C1 segment of cervical spinal cord (tissue), 14 donors: ENCODE measurements at regions not wholly inside any gene's neighbourhood (a gene's known extent, or its start where the extent isn't known, plus 50 kb on each side); places are given as distances from the start of the nearest gene placed in this dataset.
"Not testable (repeated sequence)": the region's sequence is repeated elsewhere in the genome, so short reads cannot be mapped to it uniquely, and the experiment has no call there.

ENCODE experiments used
- DNase-seq, 14 donors: peaks; one replicate each; lab custom pipeline; 2025; lab: John Stamatoyannopoulos, UW

- no peak for DNase-seq
Measured at GRCh38 chr1:3992103-3992556, 92.1 kb upstream of the C1orf174 start.

- no peak for DNase-seq
Measured at GRCh38 chr1:3992746-3993145, 92.7 kb upstream of the C1orf174 start.

DNA sequence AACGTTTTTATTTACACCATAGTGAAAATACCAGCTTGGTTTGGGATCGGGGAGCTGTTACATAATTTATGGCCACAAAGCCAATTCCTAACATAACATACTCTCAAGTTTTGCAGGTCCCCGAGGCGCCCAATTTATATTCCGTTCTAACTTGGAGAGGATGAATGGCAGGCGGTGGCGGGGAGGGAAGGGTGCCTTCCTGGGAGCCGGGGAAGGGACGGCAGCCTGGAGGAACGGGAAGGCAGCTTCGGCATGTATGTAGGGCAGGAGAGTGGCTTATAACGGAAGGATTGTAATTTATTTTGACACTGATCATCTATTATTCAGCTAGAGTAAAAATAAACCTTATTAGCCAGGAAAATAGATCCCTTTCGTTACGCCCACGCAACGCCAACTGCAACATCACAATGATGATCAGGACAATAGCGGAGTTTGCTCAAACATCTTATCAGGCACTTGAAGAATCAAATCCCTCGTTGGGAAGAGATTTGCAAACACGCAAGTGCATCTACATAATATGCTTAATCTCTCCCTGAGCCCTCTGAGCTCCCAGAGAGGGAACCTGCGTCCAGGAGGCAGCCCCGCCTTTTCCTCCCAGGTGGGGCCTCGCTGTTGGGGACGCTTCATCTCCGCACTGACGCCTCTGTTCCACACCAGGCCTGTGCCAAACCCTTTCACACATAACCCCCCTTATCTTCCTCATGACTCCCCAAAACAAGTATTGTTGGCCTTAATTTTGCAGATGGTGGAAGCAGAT, 93.7 kb upstream of the C1orf174 start:
- no peak for DNase-seq

DNA sequence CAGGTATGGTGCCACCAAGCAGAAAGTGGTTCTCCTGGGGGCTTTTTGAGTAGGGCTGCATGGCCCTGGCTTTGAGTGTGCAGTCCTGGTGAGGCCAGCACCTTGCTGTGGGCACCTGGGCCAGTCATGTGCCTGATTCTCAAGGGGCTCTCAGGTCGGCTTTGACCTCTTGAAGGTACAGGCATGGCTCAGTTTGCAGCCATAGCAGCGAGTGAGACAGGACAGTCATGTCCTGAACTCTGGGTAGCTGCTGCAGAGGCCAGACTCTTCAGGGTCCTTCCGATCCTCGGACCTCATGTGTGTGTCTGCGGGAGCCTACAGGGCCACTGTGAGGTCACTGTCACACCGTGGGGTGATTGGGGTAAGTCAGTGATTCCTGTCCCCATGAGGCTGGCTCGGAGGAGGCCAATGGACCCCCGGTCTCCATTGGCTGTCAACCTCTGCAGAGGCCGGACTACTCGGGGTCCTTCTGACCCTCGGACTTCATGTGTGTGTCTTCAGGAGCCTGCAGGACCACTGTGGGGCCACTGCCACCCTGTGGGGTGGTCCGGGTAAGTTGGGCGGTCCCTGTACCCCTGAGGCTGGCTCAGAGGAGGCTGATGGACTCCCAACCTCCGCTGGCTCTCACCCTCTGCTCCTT, 95.2 kb upstream of the C1orf174 start:
- DNase-seq, result no peak

GRCh38 chr1:3996846-3997705, 97.0 kb upstream of the C1orf174 start:
- DNase-seq, result no peak

DNA sequence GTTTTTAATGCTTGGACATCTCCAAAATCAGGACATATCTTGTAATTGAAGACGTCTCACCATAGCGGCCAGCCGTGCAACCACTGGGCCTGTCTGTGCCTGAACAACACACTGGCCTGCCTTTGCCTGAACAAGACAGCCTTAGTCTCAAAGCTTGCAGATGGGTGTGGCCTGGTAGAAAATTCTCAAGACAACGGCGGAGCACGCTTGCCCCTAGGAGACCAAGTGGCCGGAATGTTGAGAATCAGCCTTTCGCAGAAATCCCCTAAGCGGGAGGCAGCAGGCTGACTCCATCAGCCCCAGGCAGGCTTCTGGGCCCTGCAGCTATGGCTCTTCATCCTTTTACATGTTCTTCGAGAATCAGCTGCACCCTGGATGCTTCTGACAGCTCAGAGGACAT, 98.0 kb upstream of the C1orf174 start:
- no peak for DNase-seq

- DNase-seq, result not testable (repeated sequence)
Measured at GRCh38 chr1:3999514-3999913, 99.4 kb upstream of the C1orf174 start.

GRCh38 chr1:3999941-4000735, 100.1 kb upstream of the C1orf174 start:
- no peak for DNase-seq

- no peak for DNase-seq
Measured at GRCh38 chr1:4000811-4001251, 100.8 kb upstream of the C1orf174 start.

DNA sequence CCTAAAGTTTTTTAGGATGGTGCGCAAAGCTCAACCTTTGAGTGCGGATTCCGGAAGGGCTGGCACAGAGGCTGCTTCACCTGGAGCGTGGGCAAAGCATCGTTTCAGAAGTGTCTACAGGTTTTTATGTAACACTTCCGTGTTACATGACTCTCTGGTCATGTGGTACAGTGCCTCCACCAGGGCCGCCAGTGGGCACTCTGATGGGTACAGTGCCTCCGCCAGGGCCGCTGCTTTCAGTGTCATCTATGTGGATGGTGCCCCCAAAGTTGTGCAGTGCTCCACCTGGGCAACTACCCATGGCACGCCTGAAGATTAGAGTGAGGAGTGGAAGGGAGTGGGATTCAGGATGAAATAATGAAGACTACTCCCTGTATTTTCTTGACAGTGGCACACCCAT, 101.4 kb upstream of the C1orf174 start:
- no peak for DNase-seq

DNA sequence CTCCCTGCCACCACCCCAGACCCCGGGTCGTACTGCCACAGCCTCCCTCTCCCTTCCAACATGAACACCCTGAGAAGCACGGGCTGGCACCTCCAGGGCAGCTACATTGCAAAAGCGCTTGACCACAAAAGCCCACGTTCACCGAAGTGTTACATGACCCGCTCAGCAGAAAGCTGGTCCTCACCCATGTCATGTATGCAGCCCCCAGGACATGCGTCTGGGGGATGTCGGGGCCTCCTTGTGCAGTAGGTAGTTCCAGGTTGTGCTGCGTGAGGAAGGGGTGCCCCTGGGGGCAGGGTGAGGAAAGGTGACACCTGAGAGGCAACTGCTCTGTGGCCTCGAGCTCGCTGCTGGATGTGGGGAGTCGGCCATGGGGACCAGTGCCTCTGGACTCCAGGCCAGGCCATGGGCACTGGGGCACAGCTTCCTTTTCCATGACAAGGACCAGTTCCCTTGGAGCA, 102.0 kb upstream of the C1orf174 start:
- no peak for DNase-seq

- no peak for DNase-seq
Measured at GRCh38 chr1:4002741-4003140, 102.7 kb upstream of the C1orf174 start.

DNA sequence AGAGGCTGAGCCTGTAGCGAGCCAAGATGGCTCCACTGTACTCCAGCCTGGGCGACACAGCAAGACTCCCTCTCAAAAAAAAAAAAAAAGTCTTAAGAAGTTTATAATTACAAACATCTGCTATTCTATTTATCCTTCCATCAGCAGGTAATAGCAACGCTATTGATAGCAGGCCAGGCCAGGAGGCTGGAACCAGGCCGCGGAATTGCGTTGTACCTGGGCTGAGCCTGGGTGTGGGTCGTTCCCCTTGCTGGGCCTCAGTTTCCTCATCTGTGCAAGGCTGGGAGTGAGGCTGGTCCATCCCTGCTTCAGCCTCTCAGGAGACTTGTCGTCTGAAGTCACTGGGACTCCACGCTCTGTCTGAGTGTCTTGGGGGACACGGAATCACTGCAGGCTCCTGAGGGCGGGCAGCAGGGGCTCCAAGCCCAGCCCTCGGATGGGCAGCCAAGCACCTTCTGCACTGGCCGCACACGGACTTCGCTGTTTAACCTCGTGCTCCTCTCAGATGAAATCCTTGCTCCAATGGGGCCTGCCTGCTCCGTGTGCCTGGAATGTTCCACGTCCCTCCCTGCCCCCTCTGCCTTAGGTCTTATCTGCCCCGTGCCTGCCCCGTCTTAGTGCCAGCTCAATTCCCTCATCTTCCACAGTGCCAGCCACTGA, 103.9 kb upstream of the C1orf174 start:
- DNase-seq, result no peak

DNA sequence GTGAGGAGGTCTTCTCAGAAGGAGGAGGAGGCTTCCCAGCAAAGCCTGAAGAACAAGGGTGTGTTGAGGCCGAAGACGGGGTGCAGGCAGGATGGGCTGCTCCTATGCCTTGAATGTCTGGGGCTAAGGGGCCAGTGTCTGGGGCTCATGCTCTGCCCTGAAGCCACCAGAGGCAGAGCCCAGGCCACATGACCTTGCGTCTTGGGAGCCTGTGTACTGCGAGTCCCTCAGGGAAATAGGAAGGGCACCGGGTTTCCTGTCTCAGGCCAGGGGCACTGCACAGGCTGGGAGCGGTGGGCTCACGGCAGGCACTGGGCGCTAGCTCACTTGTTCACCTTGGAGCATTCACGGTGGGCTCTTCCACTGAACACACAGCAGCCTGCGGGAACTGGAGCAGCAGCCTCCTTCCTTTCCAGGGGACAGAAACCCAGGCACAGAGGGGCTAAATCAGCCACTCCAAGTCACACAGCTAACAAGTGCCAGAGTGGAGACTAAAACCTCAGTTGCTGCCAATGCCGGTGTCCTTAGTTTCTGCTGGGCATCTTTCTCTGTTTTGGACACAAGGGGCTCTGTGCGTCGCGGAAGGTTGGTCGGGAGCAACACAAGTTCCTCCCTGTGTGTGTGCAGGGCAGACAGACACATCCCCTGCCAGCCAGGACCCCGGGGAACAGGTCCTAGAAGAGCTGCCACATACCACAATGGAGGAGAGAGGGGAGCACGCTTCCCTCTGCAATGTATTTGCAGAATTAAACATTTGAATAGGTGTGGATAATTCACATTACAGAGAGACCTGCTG, 104.8 kb upstream of the C1orf174 start:
- DNase-seq, result no peak

- DNase-seq, result no peak
Measured at GRCh38 chr1:4005431-4005830, 105.4 kb upstream of the C1orf174 start.

DNA sequence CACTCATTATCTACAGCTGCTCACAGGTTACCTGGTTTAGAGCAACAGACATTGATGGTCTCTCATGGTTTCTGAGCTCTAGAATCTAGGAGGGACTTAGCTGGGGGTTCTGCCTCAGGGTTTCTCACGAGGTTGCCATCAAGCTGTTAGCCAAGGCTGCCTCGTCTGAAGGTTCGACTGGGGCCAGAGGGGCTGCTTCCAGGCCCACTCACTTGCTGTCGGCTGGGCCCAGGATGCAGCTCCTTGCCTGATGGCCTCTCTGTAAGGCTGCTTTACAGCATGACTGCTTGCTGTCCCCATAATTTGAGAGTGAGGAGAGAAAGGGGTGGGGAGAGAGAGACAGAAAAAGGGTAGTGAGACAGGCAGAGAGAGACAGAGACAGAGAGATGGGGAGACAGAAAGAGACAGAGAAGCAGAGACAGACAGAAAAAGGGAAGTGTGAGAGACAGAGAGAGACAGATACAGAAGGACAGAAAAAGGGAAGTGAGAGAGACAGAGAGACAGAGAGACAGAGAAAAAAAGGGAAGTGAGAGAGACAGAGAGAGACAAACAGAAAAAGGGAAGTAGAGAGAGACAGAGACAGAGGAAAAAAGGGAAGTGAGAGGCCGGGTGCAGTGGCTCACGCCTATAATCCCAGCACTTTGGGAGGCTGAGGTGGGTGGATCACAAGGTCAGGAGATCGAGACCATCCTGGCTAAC, 106.8 kb upstream of the C1orf174 start:
- DNase-seq, result no peak

DNA sequence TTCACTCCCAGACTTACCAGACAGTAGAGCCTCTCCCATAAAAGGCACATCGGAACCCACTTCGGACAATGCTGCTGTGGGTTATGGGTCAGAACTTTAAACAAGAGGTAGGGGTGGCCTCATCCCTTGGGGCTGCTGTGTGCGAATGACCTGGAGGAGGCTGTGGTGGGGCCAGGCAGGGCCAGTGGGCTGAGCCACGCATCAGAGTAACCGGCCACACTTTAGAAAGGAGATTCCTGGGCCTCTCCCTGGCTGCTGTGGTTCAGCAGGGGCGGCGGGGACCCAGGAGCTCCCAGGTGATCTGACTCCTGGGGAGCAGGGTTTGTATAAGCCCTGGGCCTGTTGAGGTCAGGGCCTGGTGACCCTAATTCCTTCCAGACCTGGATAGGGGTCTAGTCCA, 110.2 kb upstream of the C1orf174 start:
- no peak for DNase-seq

- DNase-seq, result no peak
Measured at GRCh38 chr1:4010814-4011605, 110.9 kb upstream of the C1orf174 start.
